GM18868 (cell line): ENCODE measurements at regions not wholly inside any gene's neighbourhood (a gene's known extent, or its start where the extent isn't known, plus 50 kb on each side); places are given as distances from the start of the nearest gene placed in this dataset.

Source experiments
- ATAC-seq: cut with Tn5 transposase; IDR thresholded peaks from one replicate; pipeline ENCODE4 v1.9.1; 2021; ENCODE audit warnings: mild to moderate bottlenecking, moderate library complexity; ENCODE audit not compliant: unreplicated experiment

- no peak for ATAC-seq
Measured at GRCh38 chr15:94059013-94059587, 172.3 kb upstream of the MCTP2 start.

- ATAC-seq = no peak
Measured at GRCh38 chr15:94057305-94057704, 174.1 kb upstream of the MCTP2 start.

- ATAC-seq = no peak
Measured at GRCh38 chr15:94056314-94056713, 175.0 kb upstream of the MCTP2 start.

GRCh38 chr15:94053626-94054025, 177.7 kb upstream of the MCTP2 start:
- no peak for ATAC-seq

GRCh38 chr15:94052711-94053110, 178.7 kb upstream of the MCTP2 start:
- ATAC-seq = no peak

GRCh38 chr15:94047566-94047965, 183.8 kb upstream of the MCTP2 start:
- ATAC-seq = no peak

- no peak for ATAC-seq
Measured at GRCh38 chr15:94042180-94042928, 189.0 kb upstream of the MCTP2 start.

GRCh38 chr15:94041746-94042145, 189.6 kb upstream of the MCTP2 start:
- ATAC-seq = no peak

GRCh38 chr15:94040541-94041248, 190.7 kb upstream of the MCTP2 start:
- no peak for ATAC-seq

GRCh38 chr15:94036156-94036555, 195.2 kb upstream of the MCTP2 start:
- no peak for ATAC-seq

- ATAC-seq = no peak
Measured at GRCh38 chr15:94033683-94034020, 197.7 kb upstream of the MCTP2 start.

- no peak for ATAC-seq
Measured at GRCh38 chr15:94033014-94033682, 198.2 kb upstream of the MCTP2 start.

- ATAC-seq = no peak
Measured at GRCh38 chr15:94032571-94032970, 198.8 kb upstream of the MCTP2 start.

GRCh38 chr15:94031072-94031471, 200.3 kb upstream of the MCTP2 start:
- ATAC-seq = no peak

GRCh38 chr15:94029495-94029894, 201.9 kb upstream of the MCTP2 start:
- ATAC-seq = no peak

GRCh38 chr15:94028809-94029208, 202.6 kb upstream of the MCTP2 start:
- no peak for ATAC-seq

- no peak for ATAC-seq
Measured at GRCh38 chr15:94028121-94028520, 203.2 kb upstream of the MCTP2 start.

GRCh38 chr15:94027581-94027980, 203.8 kb upstream of the MCTP2 start:
- ATAC-seq = no peak

- ATAC-seq = no peak
Measured at GRCh38 chr15:94026458-94027304, 204.7 kb upstream of the MCTP2 start.

GRCh38 chr15:94023531-94023930, 207.8 kb upstream of the MCTP2 start:
- no peak for ATAC-seq
